SK-N-MC (cell line): ENCODE measurements at regions not wholly inside any gene's neighbourhood (a gene's known extent, or its start where the extent isn't known, plus 50 kb on each side); places are given as distances from the start of the nearest gene placed in this dataset.

Experiments
- EZH2 ChIP-seq: fragments of 200-600 bp; sonication (generic); IDR thresholded peaks from one replicate; pipeline ENCODE4 v1.6.1; 2017; ENCODE audit warnings: antibody characterized with exemption
- FOXP2 ChIP-seq: optimal IDR thresholded peaks from 2 replicates; pipeline ENCODE3; 2011; ENCODE audit warnings: mild to moderate bottlenecking, moderate library complexity; ENCODE audit not compliant: insufficient read depth; ENCODE audit errors: extremely low read length, control extremely low read depth
- POLR2AphosphoS5 ChIP-seq: IDR thresholded peaks from 2 replicates; pipeline ENCODE4 v1.6.1; 2012; ENCODE audit warnings: mild to moderate bottlenecking, low read depth, low read length, borderline replicate concordance

- TF ChIP-seq EZH2 (no peak), POLR2AphosphoS5 (no peak), FOXP2 (no peak)
Measured at GRCh38 chr20:43302936-43303335, 113.2 kb upstream of the PTPRT start.
